ENCODE measurements at regions not wholly inside any gene's neighbourhood (a gene's known extent, or its start where the extent isn't known, plus 50 kb on each side); places are given as distances from the start of the nearest gene placed in this dataset.
A peak's percentile ranks its signal among the peaks of the same experiment; 100 is the strongest.

DNA sequence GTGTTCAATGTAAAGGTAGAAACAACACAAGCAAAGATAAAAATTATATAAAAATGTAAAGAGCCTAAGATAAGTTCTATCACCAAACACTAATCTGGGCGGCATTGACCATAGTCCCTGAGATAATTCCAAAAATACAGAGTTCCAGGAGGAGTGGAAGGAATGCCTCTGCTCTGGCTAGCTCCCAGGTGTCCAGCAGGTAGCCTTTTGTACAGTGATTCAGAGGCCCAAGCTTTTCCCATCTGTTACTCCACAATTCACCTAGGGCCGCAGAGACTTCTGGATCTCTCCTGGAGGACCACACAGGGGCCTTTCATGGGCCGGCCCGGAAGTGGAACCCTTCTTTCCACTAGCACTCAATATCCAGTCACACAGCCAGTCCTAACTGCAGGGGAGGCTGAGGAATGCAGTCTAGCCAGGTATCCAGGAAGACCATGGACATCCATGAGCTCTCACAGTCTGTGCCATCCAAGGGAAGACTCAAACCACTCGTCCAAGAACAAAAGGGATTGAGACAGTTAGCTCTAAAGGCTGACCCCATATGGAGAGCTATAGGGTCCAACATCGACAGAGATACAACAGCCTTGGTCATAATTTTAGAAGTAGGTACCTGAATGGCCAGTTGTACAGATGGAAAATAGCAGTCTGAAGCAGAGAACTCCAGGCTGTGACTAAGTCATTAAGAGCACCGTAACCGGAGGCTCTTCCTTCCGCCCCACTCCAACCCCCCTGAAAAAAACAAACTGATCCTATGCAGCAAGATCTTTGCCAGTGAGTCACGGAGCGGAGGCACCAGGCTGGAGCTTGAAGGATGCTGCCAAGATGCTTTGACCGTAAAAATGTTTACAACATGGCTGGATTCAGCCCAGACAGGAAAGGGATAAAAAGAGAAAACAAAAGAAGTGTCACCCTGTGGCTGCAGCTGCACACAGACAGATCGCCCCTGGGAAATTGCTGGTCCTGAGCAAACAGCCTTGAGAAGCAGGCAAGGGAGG is 204.8 kb downstream of the NUAK1 start:
- TF ChIP-seq, protein P1, sequence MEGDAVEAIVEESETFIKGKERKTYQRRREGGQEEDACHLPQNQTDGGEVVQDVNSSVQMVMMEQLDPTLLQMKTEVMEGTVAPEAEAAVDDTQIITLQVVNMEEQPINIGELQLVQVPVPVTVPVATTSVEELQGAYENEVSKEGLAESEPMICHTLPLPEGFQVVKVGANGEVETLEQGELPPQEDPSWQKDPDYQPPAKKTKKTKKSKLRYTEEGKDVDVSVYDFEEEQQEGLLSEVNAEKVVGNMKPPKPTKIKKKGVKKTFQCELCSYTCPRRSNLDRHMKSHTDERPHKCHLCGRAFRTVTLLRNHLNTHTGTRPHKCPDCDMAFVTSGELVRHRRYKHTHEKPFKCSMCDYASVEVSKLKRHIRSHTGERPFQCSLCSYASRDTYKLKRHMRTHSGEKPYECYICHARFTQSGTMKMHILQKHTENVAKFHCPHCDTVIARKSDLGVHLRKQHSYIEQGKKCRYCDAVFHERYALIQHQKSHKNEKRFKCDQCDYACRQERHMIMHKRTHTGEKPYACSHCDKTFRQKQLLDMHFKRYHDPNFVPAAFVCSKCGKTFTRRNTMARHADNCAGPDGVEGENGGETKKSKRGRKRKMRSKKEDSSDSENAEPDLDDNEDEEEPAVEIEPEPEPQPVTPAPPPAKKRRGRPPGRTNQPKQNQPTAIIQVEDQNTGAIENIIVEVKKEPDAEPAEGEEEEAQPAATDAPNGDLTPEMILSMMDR (IDR thresholded peaks at IDR 0.05; ENCODE audit: low read depth, low read length): no peak
- DNase-seq (ENCODE audit: low read depth in 2 of 2): peak; percentile 94 to 99
- no peak overlapping the region for H3K4me3 ChIP-seq (replicated peaks in 1 of 2; ENCODE audit: low read depth in 2 of 2, low read length in 2 of 2)

DNA sequence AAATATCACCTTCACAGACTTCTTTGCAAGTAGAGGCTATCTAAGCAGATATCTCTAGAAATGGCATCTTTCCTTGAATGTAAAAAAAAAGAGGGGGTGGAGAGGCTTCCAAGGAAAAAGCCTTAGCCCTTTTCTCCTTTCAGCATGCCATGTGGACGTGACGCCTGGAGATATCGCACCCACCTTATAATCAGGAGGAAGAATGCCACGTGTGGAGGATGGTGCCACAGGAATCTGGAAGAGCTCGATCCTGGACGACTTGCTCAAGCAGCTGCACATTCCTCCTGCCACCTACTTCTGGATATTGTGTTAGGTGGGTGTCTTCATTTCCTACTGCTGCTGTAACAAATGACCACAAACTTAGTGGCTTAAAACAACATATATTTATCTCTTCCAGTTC is 203.6 kb downstream of the NUAK1 start:
- no peak overlapping the region for H3K4me3 ChIP-seq (replicated peaks in 1 of 2; ENCODE audit: low read depth in 2 of 2, low read length in 2 of 2)
- DNase-seq (ENCODE audit: low read depth in 2 of 2): peak; percentile 41 to 65
- TF ChIP-seq, protein P1 (IDR thresholded peaks at IDR 0.05; ENCODE audit: low read depth, low read length): no peak

DNA sequence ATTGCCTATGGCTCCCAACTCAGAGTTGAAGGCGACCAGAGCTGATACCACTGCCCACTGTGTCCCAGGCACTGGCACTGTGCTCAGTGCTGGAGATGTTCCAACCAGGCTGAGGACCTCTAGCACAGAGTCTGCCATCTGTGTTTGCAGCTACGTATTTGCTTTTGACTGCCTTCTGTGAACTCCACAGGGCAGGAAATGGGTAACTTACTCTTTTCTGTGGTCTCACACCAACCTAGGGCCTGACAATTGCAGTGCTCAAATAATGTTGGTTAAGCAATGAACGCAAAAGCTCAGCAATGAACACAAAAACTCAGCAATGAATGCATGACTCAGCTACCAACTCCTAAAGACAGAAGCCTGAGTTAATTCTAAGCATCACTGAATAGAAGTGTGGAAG is 202.8 kb downstream of the NUAK1 start:
- TF ChIP-seq, protein P1 (IDR thresholded peaks at IDR 0.05; ENCODE audit: low read depth, low read length): no peak
- H3K4me3 ChIP-seq (replicated peaks in 1 of 2; ENCODE audit: low read depth in 2 of 2, low read length in 2 of 2): no peak overlapping the region
- DNase-seq (ENCODE audit: low read depth in 2 of 2): peak in 1 of 2 donors; percentile 50

DNA sequence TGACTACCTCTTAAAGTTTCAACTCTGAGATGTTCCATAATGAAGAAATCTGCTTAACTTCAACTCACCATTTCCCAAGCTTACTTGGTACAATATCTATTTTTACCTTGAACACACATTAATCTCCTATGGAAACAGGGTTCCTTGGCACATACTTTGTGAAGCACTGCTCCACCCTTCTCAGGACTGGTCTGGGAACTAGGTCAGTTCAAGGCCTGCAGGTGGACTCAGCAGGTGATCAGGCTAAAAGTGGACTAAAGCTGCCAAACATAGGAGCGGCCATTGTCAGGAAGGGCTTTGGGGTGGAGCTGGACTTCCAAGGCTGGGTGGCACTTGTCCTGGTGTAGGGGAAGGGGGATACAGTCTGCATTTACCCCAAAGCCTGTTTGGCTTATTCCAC is 202.3 kb downstream of the NUAK1 start:
- H3K4me3 ChIP-seq (replicated peaks in 1 of 2; ENCODE audit: low read depth in 2 of 2, low read length in 2 of 2): no peak overlapping the region
- TF ChIP-seq, protein P1 (IDR thresholded peaks at IDR 0.05; ENCODE audit: low read depth, low read length): no peak
- DNase-seq (ENCODE audit: low read depth in 2 of 2): no peak

DNA sequence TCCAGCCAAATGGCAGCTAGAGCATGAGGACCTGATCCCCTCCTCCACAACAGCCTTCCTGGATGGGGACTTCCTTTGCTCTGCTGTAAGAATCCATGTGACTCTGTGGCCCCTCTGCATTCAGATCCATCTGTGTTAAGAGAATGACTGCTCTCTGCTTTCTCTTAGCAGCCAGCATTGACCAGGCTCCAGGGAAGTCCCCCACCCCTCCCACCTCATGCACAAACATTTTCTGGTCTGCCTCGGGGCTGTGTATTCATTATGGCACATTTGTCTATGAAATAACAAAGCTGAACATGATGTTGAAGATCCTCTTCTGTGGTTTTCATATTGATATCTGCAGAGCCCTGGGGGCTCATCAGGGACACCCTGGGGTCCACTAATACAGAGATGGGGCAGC is 201.7 kb downstream of the NUAK1 start:
- no peak overlapping the region for H3K4me3 ChIP-seq (replicated peaks in 1 of 2; ENCODE audit: low read depth in 2 of 2, low read length in 2 of 2)
- TF ChIP-seq, protein P1 (IDR thresholded peaks at IDR 0.05; ENCODE audit: low read depth, low read length): no peak

DNA sequence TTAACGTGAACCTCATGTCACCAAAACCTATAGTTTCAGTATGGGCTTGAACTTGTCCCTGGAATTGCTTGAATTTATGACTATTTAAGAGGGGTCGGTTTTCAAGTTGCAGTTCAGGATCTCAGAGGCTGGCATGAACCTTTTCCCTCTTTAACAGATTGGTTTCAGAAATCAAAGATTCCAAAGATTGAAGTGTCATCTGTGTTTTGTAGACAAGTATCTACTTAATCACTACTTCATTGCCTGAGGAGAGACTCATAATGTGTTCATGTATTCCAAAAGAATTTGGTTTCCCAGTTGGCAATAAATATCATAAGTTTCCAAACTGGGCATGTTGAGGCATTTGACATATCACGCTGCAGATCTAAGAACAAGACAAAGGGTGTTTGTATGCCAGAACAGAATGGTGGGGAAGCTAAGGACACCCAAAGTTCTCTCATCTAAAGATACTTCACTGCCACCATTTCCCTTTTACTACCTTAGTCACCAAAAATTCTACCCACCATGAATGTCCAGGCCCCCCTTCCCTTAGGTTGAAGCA is 199.5 kb downstream of the NUAK1 start:
- TF ChIP-seq, protein P1 (IDR thresholded peaks at IDR 0.05; ENCODE audit: low read depth, low read length): no peak
- no peak for DNase-seq (ENCODE audit: low read depth in 2 of 2)
- no peak overlapping the region for H3K4me3 ChIP-seq (replicated peaks in 1 of 2; ENCODE audit: low read depth in 2 of 2, low read length in 2 of 2)

More for the DNA sequence above, 201.7 kb downstream of the NUAK1 start:
- DNase-seq (ENCODE audit: low read depth in 2 of 2): no peak
